OCI-LY7 (cell line): ENCODE measurements at regions not wholly inside any gene's neighbourhood (a gene's known extent, or its start where the extent isn't known, plus 50 kb on each side); places are given as distances from the start of the nearest gene placed in this dataset.
"Not testable (repeated sequence)": the region's sequence is repeated elsewhere in the genome, so short reads cannot be mapped to it uniquely, and the experiment has no call there.

Source experiments
- BruUV-seq: library from RNA; stranded (reverse); fragments of 400-500 nt; replicated peaks from 2 replicates; lab custom pipeline; 2021; lab: Mats Ljungman, UMichigan
- CTCF ChIA-PET: fragments of 300-600 bp; sonication (Branson Sonifier 250); formaldehyde crosslinking; loops from one replicate; lab custom pipeline; 2022; ENCODE audit warnings: antibody characterized with exemption; ENCODE audit not compliant: unreplicated experiment; lab: Charles Lee
- POLR2A ChIA-PET: fragments of 300-600 bp; sonication (Branson Sonifier 250); formaldehyde crosslinking; loops from one replicate; lab custom pipeline; 2022; ENCODE audit warnings: antibody characterized with exemption; lab: Charles Lee
- DNase-seq: peaks from one replicate; pipeline ENCODE4 v3.0.0-alpha.2; 2015; ENCODE audit warnings: low spot score
- H2AFZ ChIP-seq: fragments of 200-600 bp; sonication (generic), shearing (Covaris generic); 2 replicates; pipeline ENCODE4 v1.6.1; 2014; ENCODE audit warnings: mild to moderate bottlenecking, antibody characterized with exemption, low read length, moderate library complexity
- H3K27ac ChIP-seq: fragments of 200-600 bp; sonication (generic); 2 replicates; pipeline ENCODE4 v1.5.1; 2014; ENCODE audit warnings: mixed run types, low read depth, mild to moderate bottlenecking, moderate library complexity, low read length, inconsistent platforms; ENCODE audit not compliant: poor library complexity, severe bottlenecking
- H3K36me3 ChIP-seq: fragments of 200-600 bp; sonication (generic); 2 replicates; pipeline ENCODE4 v1.6.1; 2014; ENCODE audit warnings: mild to moderate bottlenecking, antibody characterized with exemption, low read length, moderate library complexity, mixed read lengths; ENCODE audit not compliant: insufficient read depth
- H3K4me1 ChIP-seq: fragments of 200-600 bp; sonication (generic); 2 replicates; pipeline ENCODE4 v1.5.1; 2014; ENCODE audit warnings: mild to moderate bottlenecking, low read length; ENCODE audit not compliant: insufficient read depth, poor library complexity, severe bottlenecking
- H3K4me2 ChIP-seq: fragments of 200-600 bp; sonication (generic); 2 replicates; pipeline ENCODE4 v1.6.1; 2014; ENCODE audit warnings: mild to moderate bottlenecking, low read length
- H3K4me3 ChIP-seq: fragments of 200-600 bp; sonication (generic); 2 replicates; pipeline ENCODE4 v1.5.1; 2014; ENCODE audit warnings: mild to moderate bottlenecking, low read depth, low read length; ENCODE audit not compliant: poor library complexity, severe bottlenecking
- H3K79me2 ChIP-seq: fragments of 200-600 bp; sonication (generic); 2 replicates; pipeline ENCODE4 v1.6.1; 2016; ENCODE audit warnings: low read depth, mild to moderate bottlenecking, low read length, moderate library complexity, mixed read lengths; ENCODE audit not compliant: insufficient read depth
- H3K9me2 ChIP-seq: fragments of 200-600 bp; sonication (generic); 2 replicates; pipeline ENCODE4 v1.6.1; 2016; ENCODE audit warnings: mild to moderate bottlenecking, low read length, mixed read lengths; ENCODE audit not compliant: insufficient read depth
- H3K9me3 ChIP-seq: fragments of 200-600 bp; sonication (generic); 2 replicates; pipeline ENCODE4 v1.6.1; 2014; ENCODE audit warnings: mild to moderate bottlenecking, mixed run types, low read length, mixed read lengths
- H4K20me1 ChIP-seq: fragments of 200-600 bp; sonication (generic); 2 replicates; pipeline ENCODE4 v1.6.1; 2014; ENCODE audit warnings: mild to moderate bottlenecking, antibody characterized with exemption, low read length, moderate library complexity, mixed read lengths; ENCODE audit not compliant: insufficient read depth
- CTCF ChIP-seq: fragments of 200-600 bp; sonication (generic); conservative IDR thresholded peaks from 2 replicates; pipeline ENCODE4 v1.5.1; 2014; ENCODE audit warnings: mild to moderate bottlenecking, antibody characterized with exemption, low read length, moderate library complexity, mixed read lengths
- EZH2phosphoT487 ChIP-seq: fragments of 200-600 bp; sonication (generic); IDR thresholded peaks from 2 replicates; pipeline ENCODE4 v1.6.1; 2018; ENCODE audit warnings: low read depth, borderline replicate concordance, mild to moderate bottlenecking, mixed run types, antibody characterized with exemption, low read length, moderate library complexity, mixed read lengths
- intact Hi-C: fragments of 100-400 bp; cut with micrococcal nuclease; formaldehyde crosslinking; loops from one replicate; pipeline ENCODE4 v1.10.0; 2022; ENCODE audit not compliant: unreplicated experiment

- no peak for DNase-seq
- Histone ChIP-seq H3K27ac (no peak overlapping the region), H3K79me2 (no peaks in the 10 kb centered on the region), H3K9me3 (no peaks in the 10 kb centered on the region), H3K36me3 (no peaks in the 10 kb centered on the region), H3K9me2 (no peaks in the 10 kb centered on the region), H2AFZ (no peak overlapping the region), H3K4me3 (no peak overlapping the region), H3K4me1 (no peaks in the 10 kb centered on the region), H3K4me2 (no peak overlapping the region), H4K20me1 (no peaks in the 10 kb centered on the region)
- TF ChIP-seq EZH2phosphoT487, result no peak
- no peak for TF ChIP-seq CTCF
- ChIA-PET POLR2A (no interaction called here), CTCF (no interaction called here)
- BruUV-seq, result no TSS peak
- intact Hi-C loops, result no loop called here
Observed at GRCh38 chr2:105478670-105479069, 79.8 kb upstream of the FHL2 start.

DNA sequence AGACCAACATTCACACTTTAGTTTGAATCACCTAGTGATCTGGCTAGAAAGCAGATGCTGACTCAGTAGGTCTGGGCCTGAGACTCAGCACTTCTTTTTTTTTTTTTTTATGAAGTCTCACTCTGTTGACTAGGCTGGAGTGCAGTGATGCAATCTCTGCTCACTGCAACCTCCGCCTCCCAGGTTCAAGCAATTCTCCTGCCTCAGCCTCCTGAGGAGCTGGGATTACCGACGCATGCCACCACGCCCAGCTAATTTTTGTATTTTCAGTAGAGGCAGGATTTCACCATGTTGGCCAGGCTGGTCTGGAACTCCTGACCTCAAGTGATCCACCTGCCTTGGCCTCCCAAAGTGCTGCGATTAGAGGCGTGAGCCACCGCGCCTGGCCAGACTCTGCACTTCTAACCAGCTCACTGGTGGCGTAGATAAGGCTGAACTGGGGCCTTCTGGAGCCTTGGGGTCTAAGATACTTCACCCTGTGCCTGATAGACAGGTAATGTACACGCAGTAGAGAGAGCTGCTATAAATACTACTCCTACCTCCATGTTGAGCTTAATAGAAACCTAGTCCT lies 78.3 kb upstream of the FHL2 start:
- H3K4me1 ChIP-seq, DNase-seq, H3K79me2 ChIP-seq, H3K4me2 ChIP-seq, BruUV-seq, H3K27ac ChIP-seq, CTCF ChIA-PET, H3K36me3 ChIP-seq, H3K9me2 ChIP-seq, H3K9me3 ChIP-seq, intact Hi-C loops, H4K20me1 ChIP-seq, H2AFZ ChIP-seq, H3K4me3 ChIP-seq: not testable (repeated sequence)
- POLR2A ChIA-PET, result interaction anchor here (1.0 kb wide), 1 partner anchor 85 kb away, joined by 3 read pairs; no protein-coding TSS in a partner anchor

- H3K4me2 ChIP-seq, result no peak overlapping the region
- ChIA-PET CTCF (no interaction called here), POLR2A (no interaction called here)
- no peak for TF ChIP-seq CTCF
- no peak for DNase-seq
- H3K36me3 ChIP-seq, result no peaks in the 10 kb centered on the region
- H2AFZ ChIP-seq, result no peak overlapping the region
- H3K4me3 ChIP-seq, result no peak overlapping the region
- no peaks in the 10 kb centered on the region for H3K9me2 ChIP-seq
- H3K4me1 ChIP-seq, result no peaks in the 10 kb centered on the region
- no peak overlapping the region for H3K27ac ChIP-seq
- BruUV-seq, result no TSS peak
- intact Hi-C loops, result no loop called here
- no peaks in the 10 kb centered on the region for H3K79me2 ChIP-seq
- H3K9me3 ChIP-seq, result no peaks in the 10 kb centered on the region
- no peaks in the 10 kb centered on the region for H4K20me1 ChIP-seq
Observed at GRCh38 chr2:105473011-105473410, 74.2 kb upstream of the FHL2 start.
